ENCODE measurements at regions not wholly inside any gene's neighbourhood (a gene's known extent, or its start where the extent isn't known, plus 50 kb on each side); places are given as distances from the start of the nearest gene placed in this dataset.

DNA sequence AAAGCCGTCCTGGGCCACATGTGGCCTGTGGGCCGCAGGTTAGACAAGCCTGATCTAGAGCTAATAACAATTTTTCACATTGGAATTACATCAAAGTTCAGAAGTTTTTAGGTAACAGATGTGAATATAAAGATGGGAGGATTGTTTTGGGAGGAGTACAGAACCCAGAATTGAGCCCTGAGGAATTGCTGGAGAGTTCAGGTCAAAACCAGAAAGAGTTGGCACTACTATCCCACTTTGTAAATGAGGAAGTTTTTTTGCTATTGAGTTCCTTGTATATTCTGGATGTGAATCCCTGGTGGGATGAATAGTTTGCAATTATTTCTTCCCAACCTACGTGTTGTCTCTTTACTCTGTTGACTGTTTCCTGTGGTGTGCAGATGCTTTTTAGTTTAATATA lies 109.5 kb upstream of the LIPC start:
- TF ChIP-seq, protein P1, sequence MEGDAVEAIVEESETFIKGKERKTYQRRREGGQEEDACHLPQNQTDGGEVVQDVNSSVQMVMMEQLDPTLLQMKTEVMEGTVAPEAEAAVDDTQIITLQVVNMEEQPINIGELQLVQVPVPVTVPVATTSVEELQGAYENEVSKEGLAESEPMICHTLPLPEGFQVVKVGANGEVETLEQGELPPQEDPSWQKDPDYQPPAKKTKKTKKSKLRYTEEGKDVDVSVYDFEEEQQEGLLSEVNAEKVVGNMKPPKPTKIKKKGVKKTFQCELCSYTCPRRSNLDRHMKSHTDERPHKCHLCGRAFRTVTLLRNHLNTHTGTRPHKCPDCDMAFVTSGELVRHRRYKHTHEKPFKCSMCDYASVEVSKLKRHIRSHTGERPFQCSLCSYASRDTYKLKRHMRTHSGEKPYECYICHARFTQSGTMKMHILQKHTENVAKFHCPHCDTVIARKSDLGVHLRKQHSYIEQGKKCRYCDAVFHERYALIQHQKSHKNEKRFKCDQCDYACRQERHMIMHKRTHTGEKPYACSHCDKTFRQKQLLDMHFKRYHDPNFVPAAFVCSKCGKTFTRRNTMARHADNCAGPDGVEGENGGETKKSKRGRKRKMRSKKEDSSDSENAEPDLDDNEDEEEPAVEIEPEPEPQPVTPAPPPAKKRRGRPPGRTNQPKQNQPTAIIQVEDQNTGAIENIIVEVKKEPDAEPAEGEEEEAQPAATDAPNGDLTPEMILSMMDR (IDR thresholded peaks at IDR 0.05): no peak
- no peak for TF ChIP-seq POLR2A (IDR thresholded peaks at IDR 0.05)
